Loucy (cell line): ENCODE measurements at regions not wholly inside any gene's neighbourhood (a gene's known extent, or its start where the extent isn't known, plus 50 kb on each side); places are given as distances from the start of the nearest gene placed in this dataset.

Experiments
- EZH2phosphoT487 ChIP-seq: fragments of 200-600 bp; IDR thresholded peaks from 2 replicates; pipeline ENCODE4 v1.6.1; 2018; ENCODE audit warnings: antibody characterized with exemption, mild to moderate bottlenecking, moderate library complexity, borderline replicate concordance
- TF ChIP-seq, protein P1 (sequence below): fragments of 200-600 bp; sonication (generic); conservative IDR thresholded peaks from 2 replicates; pipeline ENCODE4 v1.5.1; 2014; ENCODE audit warnings: mild to moderate bottlenecking, antibody characterized with exemption, low read length

DNA sequence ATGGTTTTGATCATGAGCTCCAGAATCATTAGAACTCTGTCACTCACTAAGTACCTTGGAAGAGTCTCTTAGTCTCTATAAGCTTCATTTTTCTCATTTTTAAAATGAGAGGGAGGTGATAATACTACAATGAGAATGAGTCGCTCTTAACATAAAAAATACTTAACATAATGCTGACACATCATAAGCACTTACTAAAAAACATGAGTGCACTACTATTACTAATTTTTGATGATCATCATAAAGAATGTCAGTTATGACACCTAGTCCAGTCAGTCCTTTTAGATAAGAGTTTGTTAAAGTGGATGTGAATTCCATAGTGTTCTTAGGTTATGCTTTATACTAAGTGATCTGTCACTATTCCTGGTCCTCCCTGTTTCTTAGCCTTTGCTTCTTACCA is 200.4 kb upstream of the SLC24A2 start:
- TF ChIP-seq, protein P1, sequence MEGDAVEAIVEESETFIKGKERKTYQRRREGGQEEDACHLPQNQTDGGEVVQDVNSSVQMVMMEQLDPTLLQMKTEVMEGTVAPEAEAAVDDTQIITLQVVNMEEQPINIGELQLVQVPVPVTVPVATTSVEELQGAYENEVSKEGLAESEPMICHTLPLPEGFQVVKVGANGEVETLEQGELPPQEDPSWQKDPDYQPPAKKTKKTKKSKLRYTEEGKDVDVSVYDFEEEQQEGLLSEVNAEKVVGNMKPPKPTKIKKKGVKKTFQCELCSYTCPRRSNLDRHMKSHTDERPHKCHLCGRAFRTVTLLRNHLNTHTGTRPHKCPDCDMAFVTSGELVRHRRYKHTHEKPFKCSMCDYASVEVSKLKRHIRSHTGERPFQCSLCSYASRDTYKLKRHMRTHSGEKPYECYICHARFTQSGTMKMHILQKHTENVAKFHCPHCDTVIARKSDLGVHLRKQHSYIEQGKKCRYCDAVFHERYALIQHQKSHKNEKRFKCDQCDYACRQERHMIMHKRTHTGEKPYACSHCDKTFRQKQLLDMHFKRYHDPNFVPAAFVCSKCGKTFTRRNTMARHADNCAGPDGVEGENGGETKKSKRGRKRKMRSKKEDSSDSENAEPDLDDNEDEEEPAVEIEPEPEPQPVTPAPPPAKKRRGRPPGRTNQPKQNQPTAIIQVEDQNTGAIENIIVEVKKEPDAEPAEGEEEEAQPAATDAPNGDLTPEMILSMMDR, result no peak
- TF ChIP-seq EZH2phosphoT487, result no peak
